Spleen (tissue), 11 donors: ENCODE measurements at regions not wholly inside any gene's neighbourhood (a gene's known extent, or its start where the extent isn't known, plus 50 kb on each side); places are given as distances from the start of the nearest gene placed in this dataset.

Experiments
- DNase-seq: peaks from one replicate; pipeline ENCODE4 v3.0.0-alpha.2; 2020
- H3K27ac ChIP-seq, 8 donors: fragments of 200-600 bp; sonication (generic) in 7 of 8; 1 replicate in 4 of 8; 2 replicates in 4 of 8; pipeline versions ENCODE4 v1.5.0 to v1.8.0; 2016 to 2021; ENCODE audit warnings: inconsistent platforms in 4 of 8, mild to moderate bottlenecking in 4 of 8, moderate library complexity in 1 of 8
- H3K27me3 ChIP-seq, 7 donors: fragments of 200-600 bp; sonication (generic) in 6 of 7; replicated peaks in 1 of 7; 1 replicate in 4 of 7; 2 replicates in 3 of 7; pipeline versions ENCODE4 v1.5.0 to v1.8.0; 2016 to 2021; ENCODE audit warnings: inconsistent platforms in 3 of 7, mild to moderate bottlenecking in 1 of 7
- H3K36me3 ChIP-seq, 6 donors: fragments of 200-600 bp; sonication (generic) in 5 of 6; 1 replicate in 4 of 6; 2 replicates in 2 of 6; pipeline versions ENCODE4 v1.5.0 to v1.8.0; 2016 to 2021; ENCODE audit warnings: inconsistent platforms in 2 of 6
- H3K4me1 ChIP-seq, 6 donors: fragments of 200-600 bp; sonication (generic) in 5 of 6; 1 replicate in 3 of 6; 2 replicates in 3 of 6; pipeline versions ENCODE4 v1.5.0 to v1.8.0; 2016 to 2021; ENCODE audit warnings: inconsistent platforms in 3 of 6
- H3K4me3 ChIP-seq, 8 donors: fragments of 200-600 bp; sonication (generic) in 7 of 8; 1 replicate in 4 of 8; 2 replicates in 4 of 8; pipeline versions ENCODE4 v1.5.0 to v1.8.0; 2016 to 2021; ENCODE audit warnings: inconsistent platforms in 4 of 8, mild to moderate bottlenecking in 4 of 8, moderate library complexity in 2 of 8
- H3K9me3 ChIP-seq, 8 donors: fragments of 200-600 bp; sonication (generic) in 7 of 8; 1 replicate in 4 of 8; 2 replicates in 4 of 8; pipeline versions ENCODE4 v1.5.0 to v1.8.0; 2016 to 2021; ENCODE audit warnings: inconsistent platforms in 4 of 8
- POLR2A ChIP-seq, 3 donors: fragments of 450-650 bp; IDR thresholded peaks; one replicate each; pipeline ENCODE4 v1.5.1; 2017; ENCODE audit warnings: antibody characterized with exemption in 3 of 3, mild to moderate bottlenecking in 1 of 3
- POLR2AphosphoS5 ChIP-seq, 3 donors: sonication (generic); formaldehyde crosslinking; IDR thresholded peaks; one replicate each; pipeline ENCODE4 v1.5.1; 2017; ENCODE audit warnings: antibody characterized with exemption in 3 of 3
- WGBS, 5 donors: extraction: QIAGEN DNeasy Blood & Tissue Kit in 3 of 5; methylation state at CpG; one replicate each; pipeline versions ENCODE4 v1.1.5 to v1.1.7; 2013 to 2018; 5-methylcytosine and 5-hydroxymethylcytosine counted together
- intact Hi-C: fragments of 100-400 bp; cut with DNase I; formaldehyde crosslinking; loops from one replicate; pipeline ENCODE4 v1.15.0; 2023; ENCODE audit warnings: low total_unique reads
- TF ChIP-seq, protein P1 (sequence below), 11 experiments: fragments of 200-600 bp in 7 of 11; fragments of 450-650 bp in 4 of 11; sonication (generic) in 4 of 11; IDR thresholded peaks in 8 of 11; conservative IDR thresholded peaks in 3 of 11; 1 replicate in 7 of 11; 2 replicates in 4 of 11; pipeline versions ENCODE4 v1.4.0 to v1.8.0; 2016 to 2021; ENCODE audit warnings: antibody characterized with exemption in 11 of 11, inconsistent platforms in 4 of 11, mild to moderate bottlenecking in 1 of 11
- donor health status: healthy with polysubstance abuse.
- donor health status: DM: no; HTN: no; CAD: no; lungs with moderate emphysema.
- donor health status: DM: no; HTN: no; CAD: no.
- donor health status: Bipolar disorder and iron deficiency.
- donor health status: healthy.
- donor health status: DM: no; HTN: no; CAD: no.
- donor health status: DM: yes; HTN: yes; CAD: no.

GRCh38 chr9:68626526-68626925 is 78.5 kb upstream of the PIP5K1B start:
- TF ChIP-seq, protein P1, sequence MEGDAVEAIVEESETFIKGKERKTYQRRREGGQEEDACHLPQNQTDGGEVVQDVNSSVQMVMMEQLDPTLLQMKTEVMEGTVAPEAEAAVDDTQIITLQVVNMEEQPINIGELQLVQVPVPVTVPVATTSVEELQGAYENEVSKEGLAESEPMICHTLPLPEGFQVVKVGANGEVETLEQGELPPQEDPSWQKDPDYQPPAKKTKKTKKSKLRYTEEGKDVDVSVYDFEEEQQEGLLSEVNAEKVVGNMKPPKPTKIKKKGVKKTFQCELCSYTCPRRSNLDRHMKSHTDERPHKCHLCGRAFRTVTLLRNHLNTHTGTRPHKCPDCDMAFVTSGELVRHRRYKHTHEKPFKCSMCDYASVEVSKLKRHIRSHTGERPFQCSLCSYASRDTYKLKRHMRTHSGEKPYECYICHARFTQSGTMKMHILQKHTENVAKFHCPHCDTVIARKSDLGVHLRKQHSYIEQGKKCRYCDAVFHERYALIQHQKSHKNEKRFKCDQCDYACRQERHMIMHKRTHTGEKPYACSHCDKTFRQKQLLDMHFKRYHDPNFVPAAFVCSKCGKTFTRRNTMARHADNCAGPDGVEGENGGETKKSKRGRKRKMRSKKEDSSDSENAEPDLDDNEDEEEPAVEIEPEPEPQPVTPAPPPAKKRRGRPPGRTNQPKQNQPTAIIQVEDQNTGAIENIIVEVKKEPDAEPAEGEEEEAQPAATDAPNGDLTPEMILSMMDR (IDR thresholded peaks at IDR 0.05 in 8 of 11, conservative IDR thresholded peaks at IDR 0.05 in 3 of 11): no peak
- no peak for TF ChIP-seq POLR2AphosphoS5 (IDR thresholded peaks at IDR 0.05)
- no peak for TF ChIP-seq POLR2A (IDR thresholded peaks at IDR 0.05)
- intact Hi-C loops: no loop called here
- no peak overlapping the region for H3K27ac ChIP-seq
- H3K4me3 ChIP-seq: no peak overlapping the region
- H3K36me3 ChIP-seq: no peaks in the 10 kb centered on the region
- no peaks in the 10 kb centered on the region for H3K4me1 ChIP-seq
- no peak for DNase-seq
- no peaks in the 10 kb centered on the region for H3K27me3 ChIP-seq
- 77 to 95% (median 85%) methylated on average over 2 of the region's 2 CpGs for WGBS, 5 donors
- no peaks in the 10 kb centered on the region for H3K9me3 ChIP-seq

DNA sequence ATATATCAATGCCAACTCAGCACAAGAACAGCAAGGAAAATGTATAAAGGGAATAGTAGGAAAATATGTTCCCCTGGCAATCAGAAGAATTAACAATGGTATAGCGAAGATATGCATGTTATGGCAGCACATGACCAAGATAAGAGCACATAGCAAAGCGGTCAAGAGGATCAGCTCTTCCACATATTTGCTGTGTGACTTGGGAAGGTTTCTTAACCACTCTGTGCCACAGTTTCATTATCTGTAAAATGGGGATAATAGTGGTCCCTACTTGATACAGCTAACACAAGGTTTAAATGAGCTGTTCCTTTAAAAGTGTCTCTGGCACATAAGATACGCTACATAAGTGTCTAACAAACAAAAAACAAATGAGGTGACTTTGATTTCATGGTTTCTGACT is 77.9 kb upstream of the PIP5K1B start:
- Histone ChIP-seq H3K4me1 (no peaks in the 10 kb centered on the region), H3K27me3 (no peaks in the 10 kb centered on the region), H3K36me3 (no peaks in the 10 kb centered on the region), H3K9me3 (no peaks in the 10 kb centered on the region), H3K4me3 (no peak overlapping the region), H3K27ac (no peak overlapping the region)
- TF ChIP-seq POLR2AphosphoS5 (IDR thresholded peaks at IDR 0.05): no peak
- TF ChIP-seq POLR2A (IDR thresholded peaks at IDR 0.05): no peak
- TF ChIP-seq, protein P1 (IDR thresholded peaks at IDR 0.05 in 8 of 11, conservative IDR thresholded peaks at IDR 0.05 in 3 of 11): no peak
- no peak for DNase-seq
- 91 to 97% (median 93%) methylated on average over 3 of the region's 3 CpGs for WGBS, 5 donors
- intact Hi-C loops: no loop called here

- intact Hi-C loops: no loop called here
These were observed 77.4 kb upstream of the PIP5K1B start for GRCh38 chr9:68627594-68627993.

DNA sequence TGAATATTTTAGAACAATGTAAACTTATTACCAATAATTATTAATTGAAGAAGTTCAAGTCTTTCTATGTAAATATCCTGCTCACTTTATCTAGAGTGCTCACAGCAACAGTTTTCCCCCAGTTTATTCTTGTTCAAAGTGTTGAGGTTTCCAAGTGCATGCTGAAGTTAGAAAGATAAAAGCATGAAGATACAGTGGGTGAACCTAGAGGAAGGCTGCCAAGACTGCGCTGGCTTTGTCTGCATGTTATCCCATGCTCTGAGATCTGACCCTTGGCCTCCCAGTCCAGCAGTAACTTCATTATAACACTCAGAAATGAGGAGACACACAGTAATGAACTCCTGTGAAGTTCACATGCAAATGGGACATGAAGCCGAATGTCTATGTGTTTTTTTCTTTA is 76.0 kb upstream of the PIP5K1B start:
- WGBS, 5 donors: 82 to 94% (median 88%) methylated on average over 2 of the region's 2 CpGs
- intact Hi-C loops: no loop called here
- no peaks in the 10 kb centered on the region for H3K27me3 ChIP-seq
- no peak for DNase-seq
- no peaks in the 10 kb centered on the region for H3K9me3 ChIP-seq
- no peak overlapping the region for H3K4me3 ChIP-seq
- H3K27ac ChIP-seq: no peak overlapping the region
- TF ChIP-seq POLR2A (IDR thresholded peaks at IDR 0.05) (no peak), POLR2AphosphoS5 (IDR thresholded peaks at IDR 0.05) (no peak)
- no peaks in the 10 kb centered on the region for H3K36me3 ChIP-seq
- no peaks in the 10 kb centered on the region for H3K4me1 ChIP-seq

More at GRCh38 chr9:68627594-68627993, 77.4 kb upstream of the PIP5K1B start:
- Histone ChIP-seq H3K36me3 (no peaks in the 10 kb centered on the region), H3K9me3 (no peaks in the 10 kb centered on the region), H3K4me3 (no peak overlapping the region), H3K27ac (no peak overlapping the region), H3K27me3 (no peaks in the 10 kb centered on the region), H3K4me1 (no peaks in the 10 kb centered on the region)
- TF ChIP-seq, protein P1 (IDR thresholded peaks at IDR 0.05 in 8 of 11, conservative IDR thresholded peaks at IDR 0.05 in 3 of 11): no peak
- no peak for TF ChIP-seq POLR2AphosphoS5 (IDR thresholded peaks at IDR 0.05)
- no peak for TF ChIP-seq POLR2A (IDR thresholded peaks at IDR 0.05)
- WGBS, 5 donors: 61 to 77% (median 69%) methylated on average over 2 of the region's 2 CpGs
- no peak for DNase-seq

- Histone ChIP-seq H3K27ac (no peak overlapping the region), H3K9me3 (no peaks in the 10 kb centered on the region), H3K27me3 (no peaks in the 10 kb centered on the region), H3K36me3 (no peaks in the 10 kb centered on the region), H3K4me3 (no peak overlapping the region), H3K4me1 (peaks cover 0 to 13% (median 1%) of the 10 kb centered on the region in 6 donors)
- TF ChIP-seq, protein P1 (IDR thresholded peaks at IDR 0.05 in 8 of 11, conservative IDR thresholded peaks at IDR 0.05 in 3 of 11): no peak
- intact Hi-C loops: no loop called here
- no peak for DNase-seq
- WGBS, 5 donors: 64 to 88% (median 72%) methylated on average over 1 of the region's 1 CpG
These were observed 73.2 kb upstream of the PIP5K1B start for GRCh38 chr9:68631811-68632210.
